GM23248 (cell line): ENCODE measurements at regions not wholly inside any gene's neighbourhood (a gene's known extent, or its start where the extent isn't known, plus 50 kb on each side); places are given as distances from the start of the nearest gene placed in this dataset.

Source experiments
- EZH2 ChIP-seq: fragments of 200-600 bp; sonication (generic); IDR thresholded peaks from 2 replicates; pipeline ENCODE4 v1.6.1; 2018; ENCODE audit warnings: antibody characterized with exemption, mild to moderate bottlenecking; ENCODE audit not compliant: insufficient read depth, poor library complexity, severe bottlenecking
- EZH2phosphoT487 ChIP-seq: fragments of 200-600 bp; sonication (generic); IDR thresholded peaks from 2 replicates; pipeline ENCODE4 v1.6.1; 2018; ENCODE audit warnings: antibody characterized with exemption, moderate library complexity, mild to moderate bottlenecking, low read depth; ENCODE audit not compliant: insufficient read depth

GRCh38 chr2:239800785-239801386, 224.3 kb downstream of the NDUFA10 start:
- no peak for TF ChIP-seq EZH2
- TF ChIP-seq EZH2phosphoT487 = no peak
